HEK293T (cell line): ENCODE measurements at regions not wholly inside any gene's neighbourhood (a gene's known extent, or its start where the extent isn't known, plus 50 kb on each side); places are given as distances from the start of the nearest gene placed in this dataset.
"Not testable (repeated sequence)": the region's sequence is repeated elsewhere in the genome, so short reads cannot be mapped to it uniquely, and the experiment has no call there.

ENCODE experiments used
- CTCF ChIA-PET: fragments of 350-600 bp; formaldehyde crosslinking; extraction: SDS; loops from one replicate; lab custom pipeline; 2021; ENCODE audit warnings: antibody characterized with exemption, inconsistent platforms; lab: Yijun Ruan, JAX
- POLR2A ChIA-PET: fragments of 350-600 bp; formaldehyde crosslinking; extraction: SDS; loops from one replicate; lab custom pipeline; 2020; ENCODE audit warnings: antibody characterized with exemption, inconsistent platforms; lab: Yijun Ruan, JAX
- DNase-seq: peaks from one replicate; pipeline ENCODE4 v3.0.0; 2012; ENCODE audit warnings: mixed read lengths; ENCODE audit errors: extremely low spot score
- ARNT ChIP-seq: fragments of 450-650 bp; IDR thresholded peaks from 2 replicates; pipeline ENCODE4 v1.6.1; 2017; ENCODE audit warnings: mild to moderate bottlenecking
- BHLHE40 ChIP-seq: fragments of 450-650 bp; IDR thresholded peaks from 2 replicates; pipeline ENCODE4 v1.6.1; 2016; ENCODE audit warnings: mild to moderate bottlenecking, moderate library complexity, borderline replicate concordance
- CTBP1 ChIP-seq: fragments of 450-650 bp; IDR thresholded peaks from 2 replicates; pipeline ENCODE4 v1.6.1; 2016; ENCODE audit warnings: borderline replicate concordance
- ELF4 ChIP-seq: fragments of 450-650 bp; IDR thresholded peaks from 2 replicates; pipeline ENCODE4 v1.6.1; 2017; ENCODE audit warnings: antibody characterized with exemption
- FOXA1 ChIP-seq: fragments of 450-650 bp; IDR thresholded peaks from 2 replicates; pipeline ENCODE4 v1.6.1; 2016; ENCODE audit warnings: mild to moderate bottlenecking
- FOXK2 ChIP-seq: fragments of 450-650 bp; IDR thresholded peaks from 2 replicates; pipeline ENCODE4 v1.6.1; 2016; ENCODE audit warnings: mild to moderate bottlenecking
- FOXM1 ChIP-seq: fragments of 450-650 bp; IDR thresholded peaks from 2 replicates; pipeline ENCODE4 v1.6.1; 2017; ENCODE audit warnings: mild to moderate bottlenecking, borderline replicate concordance
- HDGF ChIP-seq: fragments of 450-650 bp; IDR thresholded peaks from 2 replicates; pipeline ENCODE4 v1.6.1; 2017; ENCODE audit warnings: antibody characterized with exemption, borderline replicate concordance
- L3MBTL2 ChIP-seq: fragments of 450-650 bp; conservative IDR thresholded peaks from 2 replicates; pipeline ENCODE4 v1.6.1; 2016; ENCODE audit warnings: mild to moderate bottlenecking
- LEF1 ChIP-seq: fragments of 450-650 bp; IDR thresholded peaks from 2 replicates; pipeline ENCODE4 v1.6.1; 2017; ENCODE audit warnings: mild to moderate bottlenecking, borderline replicate concordance
- NFRKB ChIP-seq: fragments of 450-650 bp; IDR thresholded peaks from 2 replicates; pipeline ENCODE4 v1.6.1; 2016; ENCODE audit warnings: mild to moderate bottlenecking, moderate library complexity
- PKNOX1 ChIP-seq: fragments of 450-650 bp; IDR thresholded peaks from 2 replicates; pipeline ENCODE4 v1.6.1; 2016
- SP1 ChIP-seq: fragments of 450-650 bp; IDR thresholded peaks from 2 replicates; pipeline ENCODE4 v1.6.1; 2017
- SUZ12 ChIP-seq: fragments of 450-650 bp; IDR thresholded peaks from 2 replicates; pipeline ENCODE4 v1.6.1; 2016; ENCODE audit warnings: mild to moderate bottlenecking
- TARDBP ChIP-seq: fragments of 450-650 bp; IDR thresholded peaks from 2 replicates; pipeline ENCODE4 v1.6.1; 2016
- ZNF384 ChIP-seq: fragments of 450-650 bp; IDR thresholded peaks from 2 replicates; pipeline ENCODE4 v1.6.1; 2016

GRCh38 chr19:34620134-34620533 is 56.8 kb downstream of the SCGB2B2 start:
- CTCF ChIA-PET, POLR2A ChIA-PET, DNase-seq: not testable (repeated sequence)

GRCh38 chr19:34618410-34618809 is 58.5 kb downstream of the SCGB2B2 start:
- ChIA-PET CTCF (no interaction called here), POLR2A (no interaction called here)
- DNase-seq: no peak
- TF ChIP-seq CTBP1 (no peak), HDGF (no peak), FOXK2 (no peak), ARNT (no peak), L3MBTL2 (no peak), ELF4 (no peak), ZNF384 (no peak), FOXM1 (no peak), TARDBP (no peak), PKNOX1 (no peak), SP1 (no peak), NFRKB (no peak), FOXA1 (no peak), BHLHE40 (no peak), LEF1 (no peak)

- DNase-seq, CTCF ChIA-PET, POLR2A ChIA-PET: not testable (repeated sequence)
Observed at GRCh38 chr19:34617996-34618395, 59.0 kb downstream of the SCGB2B2 start.

- ChIA-PET POLR2A (no interaction called here), CTCF (no interaction called here)
- no peak for TF ChIP-seq SUZ12
- TF ChIP-seq NFRKB: no peak
- no peak for TF ChIP-seq ARNT
- no peak for TF ChIP-seq FOXK2
- TF ChIP-seq SP1: no peak
- no peak for TF ChIP-seq FOXM1
- no peak for TF ChIP-seq PKNOX1
- no peak for TF ChIP-seq CTBP1
- no peak for TF ChIP-seq ZNF384
- no peak for TF ChIP-seq TARDBP
- TF ChIP-seq BHLHE40: no peak
- no peak for TF ChIP-seq L3MBTL2
- TF ChIP-seq ELF4: no peak
- TF ChIP-seq LEF1: no peak
- TF ChIP-seq FOXA1: no peak
- no peak for TF ChIP-seq HDGF
- no peak for DNase-seq
Observed at GRCh38 chr19:34603003-34603402, 74.0 kb downstream of the SCGB2B2 start.

GRCh38 chr19:34601071-34601470 is 75.9 kb downstream of the SCGB2B2 start:
- ChIA-PET CTCF (no interaction called here), POLR2A (no interaction called here)
- DNase-seq: no peak
- TF ChIP-seq FOXA1 (no peak), LEF1 (no peak), SP1 (no peak), SUZ12 (no peak), CTBP1 (no peak), BHLHE40 (no peak), L3MBTL2 (no peak), ZNF384 (no peak), HDGF (no peak), FOXK2 (no peak), TARDBP (no peak)

- TF ChIP-seq SP1 (no peak), L3MBTL2 (no peak), FOXK2 (no peak)
- CTCF ChIA-PET: interaction anchor here (0.7 kb wide), 1 partner anchor 42 kb away, joined by 3 read pairs; no protein-coding TSS in a partner anchor
- POLR2A ChIA-PET: no interaction called here
- no peak for DNase-seq
Observed at GRCh38 chr19:34600366-34600765, 76.6 kb downstream of the SCGB2B2 start.

- no peak for DNase-seq
- CTCF ChIA-PET: no interaction called here
- TF ChIP-seq ARNT (no peak), L3MBTL2 (no peak), SUZ12 (no peak)
- POLR2A ChIA-PET: no interaction called here
Observed at GRCh38 chr19:34598217-34599155, 78.5 kb downstream of the SCGB2B2 start.
